ENCODE measurements at regions not wholly inside any gene's neighbourhood (a gene's known extent, or its start where the extent isn't known, plus 50 kb on each side); places are given as distances from the start of the nearest gene placed in this dataset.

GRCh38 chr4:144903953-144904711, 193.9 kb downstream of the ANAPC10 start:
- no peak for DNase-seq (ENCODE audit: low read depth)

GRCh38 chr4:144905286-144905685, 192.7 kb downstream of the ANAPC10 start:
- DNase-seq (ENCODE audit: low read depth) = no peak

- no peak for DNase-seq (ENCODE audit: low read depth)
Observed at GRCh38 chr4:144906181-144906925, 191.6 kb downstream of the ANAPC10 start.

GRCh38 chr4:144910723-144911122, 187.3 kb downstream of the ANAPC10 start:
- no peak for DNase-seq (ENCODE audit: low read depth)
